ENCODE measurements at regions not wholly inside any gene's neighbourhood (a gene's known extent, or its start where the extent isn't known, plus 50 kb on each side); places are given as distances from the start of the nearest gene placed in this dataset.

- TF ChIP-seq POLR2AphosphoS5 (IDR thresholded peaks at IDR 0.05) (no peak), CTCF (IDR thresholded peaks at IDR 0.05) (no peak)
Measured at GRCh38 chr6:78435671-78436070, 431.7 kb upstream of the IRAK1BP1 start.

Data from breast epithelium (tissue), 3 donors.